ENCODE measurements at regions not wholly inside any gene's neighbourhood (a gene's known extent, or its start where the extent isn't known, plus 50 kb on each side); places are given as distances from the start of the nearest gene placed in this dataset.

GRCh38 chr6:90952176-90952575 is 365.3 kb upstream of the MAP3K7 start:
- no peaks in the 10 kb centered on the region for H3K79me2 ChIP-seq (ENCODE audit: control insufficient read depth in 1 of 2, insufficient read depth in 2 of 2, low read length in 2 of 2)
- no peak overlapping the region for H3K9ac ChIP-seq (replicated peaks in 1 of 4; ENCODE audit: extremely low read depth in 1 of 4, low read depth in 3 of 4, low read length in 3 of 4)
- no peaks in the 10 kb centered on the region for H3K27me3 ChIP-seq (replicated peaks in 1 of 4; ENCODE audit: control insufficient read depth in 3 of 4, extremely low read depth in 1 of 4, insufficient read depth in 3 of 4, low read length in 3 of 4)
- H4K8ac ChIP-seq (ENCODE audit: extremely low read depth, insufficient read depth, low read length): no peak overlapping the region
- no peak for DNase-seq (ENCODE audit: low read depth in 1 of 2, low spot score in 2 of 2)
- no peak overlapping the region for H3K4me2 ChIP-seq (ENCODE audit: insufficient read depth in 1 of 2, low read depth in 2 of 2, low read length in 2 of 2)
- no peak overlapping the region for H2BK12ac ChIP-seq (ENCODE audit: low read depth, low read length)
- H3K36me3 ChIP-seq (ENCODE audit: control insufficient read depth in 2 of 4, insufficient read depth in 4 of 4, low read length in 3 of 4): no peaks in the 10 kb centered on the region
- H3K4ac ChIP-seq (replicated peaks; ENCODE audit: insufficient read length, low read depth, low read length): no peak overlapping the region
- no peak overlapping the region for H3K14ac ChIP-seq (ENCODE audit: insufficient read length)
- no peaks in the 10 kb centered on the region for H3K79me1 ChIP-seq (ENCODE audit: low read depth, low read length)
- no peak overlapping the region for H2BK15ac ChIP-seq (ENCODE audit: low read length)
- peaks cover 0 to 5% (median 0%) of the 10 kb centered on the region in 4 experiments; a peak in 1 of 7 replicates for H3K4me1 ChIP-seq (replicated peaks in 1 of 4; ENCODE audit: control insufficient read depth in 3 of 4, insufficient read depth in 4 of 4, low read length in 3 of 4)
- H4K91ac ChIP-seq (replicated peaks; ENCODE audit: insufficient read length, low read length): no peak overlapping the region
- H3K27ac ChIP-seq (ENCODE audit: low read depth, low read length): no peak overlapping the region
- POLR2A ChIA-PET (ENCODE audit: partially characterized antibody): no interaction called here
- no peak overlapping the region for H2AK5ac ChIP-seq (ENCODE audit: low read depth, low read length)
- H2BK20ac ChIP-seq (ENCODE audit: low read length): no peak overlapping the region
- no peak overlapping the region for H2AFZ ChIP-seq (ENCODE audit: low read length)
- H3K56ac ChIP-seq (replicated peaks; ENCODE audit: insufficient read length, low read depth, low read length): no peak overlapping the region
- no peak overlapping the region for H3K23ac ChIP-seq (ENCODE audit: insufficient read length)
- H4K5ac ChIP-seq (ENCODE audit: insufficient read length, low read depth, low read length): no peak overlapping the region
- no peak overlapping the region for H2BK120ac ChIP-seq (replicated peaks; ENCODE audit: low read depth, low read length)
- no peak overlapping the region for H3K4me3 ChIP-seq (ENCODE audit: extremely low read depth in 1 of 4, insufficient read depth in 2 of 4, low read depth in 3 of 4, low read length in 4 of 4)
- 89% methylated on average over 2 of the region's 2 CpGs; no CpG with 5 or more reads in 1 of the 2 experiments for WGBS, 2 experiments (ENCODE audit: extremely low coverage in 1 of 2, insufficient coverage in 1 of 2, insufficient read length in 1 of 2, insufficient replicate concordance in 2 of 2, low coverage in 1 of 2, low lambda C conversion rate in 2 of 2, missing lambda C conversion rate in 1 of 2)
- no peaks in the 10 kb centered on the region; a peak in 1 of 4 replicates for H3K9me3 ChIP-seq (ENCODE audit: insufficient read depth in 2 of 2, low read depth in 1 of 2, low read length in 1 of 2)
- no peak overlapping the region for H3K18ac ChIP-seq (ENCODE audit: extremely low read depth, low read length)
- TF ChIP-seq POLR2A (IDR thresholded peaks at IDR 0.05; ENCODE audit: control extremely low read depth in 1 of 2, low read depth in 2 of 2, low read length in 2 of 2) (no peak), SIRT6 (IDR thresholded peaks at IDR 0.05; ENCODE audit: low read length) (no peak), EP300 (IDR thresholded peaks at IDR 0.05; ENCODE audit: borderline replicate concordance in 1 of 2, low read depth in 2 of 2, low read length in 2 of 2) (no peak), CTBP2 (IDR thresholded peaks at IDR 0.05; ENCODE audit: borderline replicate concordance, insufficient read depth, insufficient read length, low read length) (no peak)
- FAIRE-seq: no peak
- H4K20me1 ChIP-seq (replicated peaks in 1 of 2; ENCODE audit: control insufficient read depth in 1 of 2, insufficient read depth in 2 of 2, low read length in 2 of 2): no peaks in the 10 kb centered on the region
- no peaks in the 10 kb centered on the region for H3K23me2 ChIP-seq (ENCODE audit: low read depth, low read length)
- H2BK5ac ChIP-seq (ENCODE audit: low read depth, low read length): no peak overlapping the region
- CTCF ChIA-PET (ENCODE audit: partially characterized antibody): no interaction called here

All from H1 (cell line).